Duodenal mucosa (tissue), 2 donors: ENCODE measurements at regions not wholly inside any gene's neighbourhood (a gene's known extent, or its start where the extent isn't known, plus 50 kb on each side); places are given as distances from the start of the nearest gene placed in this dataset.

Experiments
- H3K27ac ChIP-seq: one replicate; pipeline ENCODE4 v1.7.0; 2013; ENCODE audit warnings: low read depth, low read length
- H3K27me3 ChIP-seq, 2 donors: one replicate each; pipeline ENCODE4 v1.7.0; 2013; ENCODE audit warnings: low read length in 2 of 2, control low read depth in 1 of 2; ENCODE audit not compliant: insufficient read depth in 2 of 2, control insufficient read depth in 1 of 2
- H3K36me3 ChIP-seq, 2 donors: one replicate each; pipeline ENCODE4 v1.7.0; 2013; ENCODE audit warnings: low read length in 2 of 2, control low read depth in 1 of 2; ENCODE audit not compliant: insufficient read depth in 2 of 2, control insufficient read depth in 1 of 2
- H3K4me1 ChIP-seq, 2 donors: one replicate each; pipeline ENCODE4 v1.7.0; 2013; ENCODE audit warnings: low read length in 2 of 2, control low read depth in 1 of 2; ENCODE audit not compliant: insufficient read depth in 2 of 2, control insufficient read depth in 1 of 2
- H3K4me3 ChIP-seq, 2 donors: one replicate each; pipeline ENCODE4 v1.7.0; 2013; ENCODE audit warnings: low read length in 2 of 2, low read depth in 1 of 2
- H3K9ac ChIP-seq, 2 donors: one replicate each; pipeline ENCODE4 v1.7.0; 2013; ENCODE audit warnings: low read length in 2 of 2, low read depth in 1 of 2
- H3K9me3 ChIP-seq, 2 donors: one replicate each; pipeline ENCODE4 v1.7.0; 2013; ENCODE audit warnings: low read length in 2 of 2, control low read depth in 1 of 2; ENCODE audit not compliant: control insufficient read depth in 1 of 2

- H3K4me1 ChIP-seq, result no peaks in the 10 kb centered on the region
- H3K27ac ChIP-seq, result no peak overlapping the region
- no peaks in the 10 kb centered on the region for H3K27me3 ChIP-seq
- no peaks in the 10 kb centered on the region for H3K9me3 ChIP-seq
- peak overlapping the region in 1 of 2 donors; percentile 4 for H3K4me3 ChIP-seq
- H3K36me3 ChIP-seq, result no peaks in the 10 kb centered on the region
- H3K9ac ChIP-seq, result no peak overlapping the region
These were observed 59.8 kb upstream of the TBPL2 start for GRCh38 chr14:55500219-55500701.

- Histone ChIP-seq H3K9me3 (no peaks in the 10 kb centered on the region), H3K4me1 (no peaks in the 10 kb centered on the region), H3K4me3 (peak overlapping the region in 1 of 2 donors; percentile 4), H3K27me3 (no peaks in the 10 kb centered on the region), H3K9ac (no peak overlapping the region), H3K27ac (no peak overlapping the region), H3K36me3 (no peaks in the 10 kb centered on the region)
These were observed 60.3 kb upstream of the TBPL2 start for GRCh38 chr14:55500708-55501107.

GRCh38 chr14:55502746-55503284 is 62.4 kb upstream of the TBPL2 start:
- H3K27ac ChIP-seq, result no peak overlapping the region
- H3K9ac ChIP-seq, result no peak overlapping the region
- H3K27me3 ChIP-seq, result no peaks in the 10 kb centered on the region
- no peaks in the 10 kb centered on the region for H3K4me1 ChIP-seq
- no peak overlapping the region for H3K4me3 ChIP-seq
- H3K36me3 ChIP-seq, result no peaks in the 10 kb centered on the region
- no peaks in the 10 kb centered on the region for H3K9me3 ChIP-seq

- H3K36me3 ChIP-seq, result no peaks in the 10 kb centered on the region
- H3K27ac ChIP-seq, result no peak overlapping the region
- H3K4me3 ChIP-seq, result no peak overlapping the region
- no peak overlapping the region for H3K9ac ChIP-seq
- no peaks in the 10 kb centered on the region for H3K9me3 ChIP-seq
- no peaks in the 10 kb centered on the region for H3K4me1 ChIP-seq
- no peaks in the 10 kb centered on the region for H3K27me3 ChIP-seq
These were observed 65.4 kb upstream of the TBPL2 start for GRCh38 chr14:55505846-55506245.

DNA sequence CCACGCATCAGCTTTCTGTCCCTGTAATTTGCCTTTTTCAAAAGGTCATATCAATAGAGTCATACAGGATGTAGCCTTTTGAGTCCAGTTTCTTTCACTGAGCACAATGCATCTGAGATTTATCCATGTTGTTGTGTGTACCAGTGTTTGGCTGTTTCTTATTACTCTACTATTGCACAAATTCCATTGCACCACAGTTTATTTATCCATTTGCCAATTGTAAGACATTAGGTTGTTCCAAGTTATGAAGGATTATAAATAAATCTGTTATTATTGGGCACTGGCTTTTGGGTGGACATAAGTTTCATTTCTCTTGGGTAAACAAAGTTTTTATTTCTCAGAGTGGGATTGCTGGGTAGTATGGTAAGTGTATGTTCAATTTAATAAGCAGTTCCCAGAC is 68.3 kb upstream of the TBPL2 start:
- Histone ChIP-seq H3K4me3 (no peak overlapping the region), H3K9me3 (no peaks in the 10 kb centered on the region), H3K27me3 (no peaks in the 10 kb centered on the region), H3K4me1 (no peaks in the 10 kb centered on the region), H3K9ac (no peak overlapping the region), H3K27ac (no peak overlapping the region), H3K36me3 (no peaks in the 10 kb centered on the region)

- Histone ChIP-seq H3K9ac (no peak overlapping the region), H3K27me3 (no peaks in the 10 kb centered on the region), H3K9me3 (no peaks in the 10 kb centered on the region), H3K27ac (no peak overlapping the region), H3K4me3 (no peak overlapping the region), H3K4me1 (no peaks in the 10 kb centered on the region), H3K36me3 (no peaks in the 10 kb centered on the region)
These were observed 67.6 kb upstream of the KTN1 start for GRCh38 chr14:55512421-55512820.

- no peak overlapping the region for H3K9ac ChIP-seq
- no peaks in the 10 kb centered on the region for H3K4me1 ChIP-seq
- H3K9me3 ChIP-seq, result no peaks in the 10 kb centered on the region
- H3K27ac ChIP-seq, result no peak overlapping the region
- H3K27me3 ChIP-seq, result no peaks in the 10 kb centered on the region
- no peak overlapping the region for H3K4me3 ChIP-seq
- H3K36me3 ChIP-seq, result no peaks in the 10 kb centered on the region
These were observed 66.5 kb upstream of the KTN1 start for GRCh38 chr14:55513491-55513890.

DNA sequence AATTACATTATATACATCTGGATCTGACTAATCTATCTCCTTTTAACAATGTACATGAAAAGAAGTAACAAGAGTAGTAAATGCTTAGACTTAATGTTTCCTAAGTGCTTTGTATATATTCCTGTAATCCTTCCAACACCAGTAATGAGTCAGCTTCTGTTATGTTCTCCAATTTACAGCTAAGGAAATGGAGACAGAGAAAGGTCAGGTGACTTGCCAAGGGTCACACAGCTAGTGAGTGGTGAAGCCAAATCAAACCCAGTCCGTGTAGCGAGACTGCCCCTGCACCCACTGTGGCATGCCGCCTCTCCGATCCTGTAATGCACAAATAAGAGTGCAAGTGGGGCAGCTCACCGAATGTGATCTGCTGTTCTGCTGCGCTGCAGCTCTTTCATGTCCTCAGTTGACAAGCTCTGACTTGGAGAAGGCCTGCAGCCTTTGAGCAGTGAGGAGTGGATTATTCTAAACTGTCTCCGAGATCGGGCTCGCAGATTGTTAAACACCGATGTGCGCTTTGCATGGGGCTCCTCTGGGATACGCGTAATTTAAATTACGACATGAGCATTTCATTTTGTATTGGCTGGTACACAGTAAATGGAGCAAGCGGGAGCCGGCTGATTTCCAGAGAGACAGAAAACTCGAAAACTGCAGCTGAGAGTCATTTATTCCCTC is 65.1 kb upstream of the KTN1 start:
- Histone ChIP-seq H3K27ac (no peak overlapping the region), H3K4me3 (no peak overlapping the region), H3K9ac (no peak overlapping the region), H3K9me3 (no peaks in the 10 kb centered on the region), H3K36me3 (no peaks in the 10 kb centered on the region), H3K27me3 (no peaks in the 10 kb centered on the region), H3K4me1 (no peaks in the 10 kb centered on the region)

DNA sequence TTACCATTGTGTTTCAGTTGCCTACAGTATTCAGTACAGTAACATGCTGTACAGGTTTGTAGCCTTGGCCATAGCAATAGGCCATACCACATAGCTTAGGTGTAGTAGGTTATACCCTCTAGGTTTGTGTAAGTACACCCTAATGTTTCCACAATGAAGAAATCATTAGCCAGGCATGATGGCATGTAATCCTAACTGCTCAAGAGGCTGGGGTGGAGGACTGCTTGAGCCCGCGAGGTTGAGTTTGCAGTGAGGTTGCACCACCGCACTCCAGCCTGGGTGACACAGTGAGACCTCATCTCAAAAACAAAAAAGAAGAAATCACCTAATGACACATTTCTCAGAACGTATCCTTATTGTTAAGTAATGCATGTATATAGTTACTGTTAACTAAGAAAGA is 63.2 kb upstream of the KTN1 start:
- H3K4me3 ChIP-seq, result no peak overlapping the region
- H3K4me1 ChIP-seq, result no peaks in the 10 kb centered on the region
- H3K27ac ChIP-seq, result no peak overlapping the region
- no peaks in the 10 kb centered on the region for H3K27me3 ChIP-seq
- H3K9ac ChIP-seq, result no peak overlapping the region
- H3K9me3 ChIP-seq, result no peaks in the 10 kb centered on the region
- no peaks in the 10 kb centered on the region for H3K36me3 ChIP-seq

DNA sequence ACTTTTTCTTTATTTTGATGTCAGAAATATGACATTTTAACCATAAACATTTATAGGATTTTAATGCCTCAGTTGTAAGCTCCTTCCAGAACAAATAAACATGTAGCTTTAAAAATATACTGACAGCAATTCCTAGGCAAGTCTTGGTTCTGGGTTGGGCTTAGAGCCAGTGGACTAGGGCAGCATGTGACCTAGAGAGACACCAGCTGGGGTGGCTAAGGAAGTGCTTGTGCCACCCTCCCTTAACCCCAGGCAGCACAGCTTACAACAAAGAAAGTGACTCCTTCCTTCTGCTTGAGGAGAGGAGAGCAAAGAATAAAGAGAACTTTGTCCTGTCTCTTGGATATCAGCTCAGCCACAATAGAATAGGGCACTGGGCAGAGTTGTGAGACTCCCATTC is 61.6 kb upstream of the KTN1 start:
- Histone ChIP-seq H3K9me3 (no peaks in the 10 kb centered on the region), H3K4me1 (no peaks in the 10 kb centered on the region), H3K27ac (no peak overlapping the region), H3K36me3 (no peaks in the 10 kb centered on the region), H3K9ac (no peak overlapping the region), H3K27me3 (no peaks in the 10 kb centered on the region), H3K4me3 (no peak overlapping the region)
